Skin epidermis (tissue), 12 donors: ENCODE measurements at regions not wholly inside any gene's neighbourhood (a gene's known extent, or its start where the extent isn't known, plus 50 kb on each side); places are given as distances from the start of the nearest gene placed in this dataset.

ENCODE experiments used
- H3K27ac ChIP-seq, 21 experiments: fragments of 200-600 bp; sonication (generic) in 11 of 21; one replicate each; pipeline ENCODE4 v1.5.0; 2020; ENCODE audit warnings: mild to moderate bottlenecking in 3 of 21, inconsistent platforms in 2 of 21, moderate library complexity in 2 of 21
- H3K4me3 ChIP-seq, 7 experiments: fragments of 200-600 bp; sonication (generic) in 2 of 7; one replicate each; pipeline ENCODE4 v1.5.0; 2020; ENCODE audit warnings: inconsistent platforms in 2 of 7, mild to moderate bottlenecking in 2 of 7, moderate library complexity in 1 of 7

DNA sequence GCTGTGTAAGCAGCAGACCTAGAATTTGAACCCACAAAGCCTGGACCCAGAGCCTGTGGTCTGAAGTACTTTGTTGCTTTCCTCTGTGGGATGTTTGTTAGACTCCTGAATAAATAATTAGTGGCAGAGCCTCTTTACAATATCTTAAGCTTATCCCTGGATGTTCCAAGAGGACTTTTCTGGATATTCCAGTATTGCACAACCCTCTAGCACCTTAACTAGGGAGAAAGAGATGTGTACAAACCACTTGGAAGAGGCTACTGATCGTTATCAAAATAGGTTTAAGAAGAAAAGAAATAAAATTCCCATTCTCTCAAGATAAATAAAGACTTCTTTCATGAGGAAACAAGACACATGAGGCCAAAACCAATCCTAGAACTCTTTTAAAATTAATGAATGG, 632.4 kb downstream of the CDH11 start:
- no peak overlapping the region for H3K27ac ChIP-seq
- H3K4me3 ChIP-seq = no peak overlapping the region

DNA sequence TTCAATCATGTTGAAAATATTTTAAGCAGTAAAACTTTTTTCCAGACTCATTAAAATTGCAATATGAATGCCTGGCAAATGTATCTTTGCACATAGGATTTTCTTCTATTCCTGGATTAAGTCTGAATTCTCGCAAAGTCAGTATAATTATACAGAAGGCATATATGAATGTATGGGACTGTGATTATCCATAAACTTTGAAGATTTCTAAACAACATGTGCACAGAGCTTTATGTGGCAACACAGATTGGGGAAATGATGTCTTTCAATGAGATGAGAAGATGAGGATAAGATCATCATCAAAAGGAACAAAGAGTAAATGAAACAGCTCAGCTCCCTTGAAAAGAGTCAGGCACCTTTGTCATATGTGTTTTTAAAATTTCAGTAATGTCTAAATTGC, 635.3 kb downstream of the CDH11 start:
- Histone ChIP-seq H3K27ac (no peak overlapping the region), H3K4me3 (no peak overlapping the region)

DNA sequence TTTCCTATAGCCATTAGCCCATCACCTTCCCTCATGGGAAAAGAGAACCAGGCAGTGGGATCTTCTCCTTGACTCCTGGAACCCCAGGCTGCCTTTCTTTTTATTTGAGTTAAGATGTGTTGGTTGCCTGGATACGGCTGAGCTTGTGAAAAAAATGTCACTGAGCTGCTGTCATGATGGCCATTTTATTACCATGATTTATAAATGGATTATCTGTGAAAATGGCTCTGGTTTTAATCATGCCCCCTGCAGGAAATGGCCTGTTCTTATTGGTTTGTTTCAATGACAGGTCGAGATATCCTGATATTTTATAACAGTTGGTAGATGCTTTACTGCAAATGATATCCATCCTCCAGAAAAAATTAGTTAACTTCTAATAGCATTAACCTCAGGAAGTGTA, 640.4 kb downstream of the CDH11 start:
- no peak overlapping the region for H3K4me3 ChIP-seq
- H3K27ac ChIP-seq = no peak overlapping the region

DNA sequence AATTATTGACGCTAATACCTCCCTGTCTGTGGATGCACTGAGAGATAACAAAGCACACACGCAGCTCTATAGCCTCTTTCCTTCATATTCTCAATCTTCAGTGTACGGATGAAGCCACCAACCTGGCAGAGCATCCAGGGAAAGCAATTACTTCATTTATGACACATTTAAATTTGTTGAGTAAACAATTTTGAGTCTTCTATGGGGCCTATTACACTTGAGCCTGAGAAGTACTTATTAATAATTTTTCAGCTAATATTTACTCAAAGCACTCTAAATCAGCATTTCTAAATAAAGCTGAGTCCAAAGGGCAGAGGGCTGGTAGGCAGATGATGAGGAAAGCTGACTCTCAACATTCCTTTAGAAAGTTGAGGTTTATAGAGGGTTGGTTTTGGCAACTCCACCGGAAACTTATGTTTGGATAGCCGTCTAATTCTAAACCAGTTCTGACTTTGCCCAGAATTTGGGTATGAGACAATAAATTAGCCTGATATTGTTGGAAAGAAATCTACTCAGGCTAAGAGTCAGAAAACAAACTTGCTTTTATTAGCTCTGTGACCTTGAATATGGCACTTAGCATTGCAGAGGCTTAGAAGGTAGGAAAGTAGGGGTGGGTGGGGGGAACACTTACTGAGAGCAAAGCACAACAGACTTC, 643.5 kb downstream of the CDH11 start:
- H3K27ac ChIP-seq = peak overlapping the region in 1 of 21 experiments; percentile 20
- H3K4me3 ChIP-seq = no peak overlapping the region

DNA sequence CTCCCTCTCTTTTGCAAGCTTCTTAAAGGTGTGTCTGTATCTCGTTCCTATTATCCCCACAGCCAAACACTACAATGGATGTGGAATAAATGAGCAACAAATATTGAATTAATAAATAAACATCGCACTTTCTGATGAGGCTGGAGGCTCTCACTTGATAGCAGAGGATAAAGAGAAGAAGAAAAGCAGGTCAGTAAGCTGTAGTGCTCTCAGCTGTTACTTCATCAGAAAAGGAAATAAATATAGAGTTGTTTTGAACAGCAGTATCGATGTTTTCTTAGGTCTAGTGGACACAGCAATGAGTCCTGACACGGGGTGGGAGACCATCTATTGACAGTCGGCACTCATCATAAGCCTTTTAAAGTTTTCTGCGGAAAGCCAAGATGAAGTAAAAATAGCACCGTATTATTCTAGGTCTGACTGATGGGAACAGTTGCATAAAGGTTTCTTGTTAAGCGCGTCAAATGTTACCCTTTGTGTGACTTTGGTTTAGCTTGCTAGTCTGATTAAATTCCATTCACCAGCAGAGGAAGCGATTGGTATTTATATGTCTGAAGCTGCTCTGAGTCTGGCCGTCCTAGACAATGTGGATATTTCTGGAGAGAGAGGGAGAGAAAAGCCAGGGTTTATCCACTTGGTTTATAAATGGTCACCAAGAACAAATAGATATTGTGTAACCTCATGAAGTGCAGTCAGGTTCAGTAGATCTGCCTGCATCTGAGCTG, 646.1 kb downstream of the CDH11 start:
- no peak overlapping the region for H3K27ac ChIP-seq

GRCh38 chr16:64470916-64471315, 650.9 kb downstream of the CDH11 start:
- H3K27ac ChIP-seq = no peak overlapping the region
- no peak overlapping the region for H3K4me3 ChIP-seq

More for the DNA sequence above, 646.1 kb downstream of the CDH11 start:
- H3K4me3 ChIP-seq = no peak overlapping the region

- Histone ChIP-seq H3K4me3 (no peak overlapping the region), H3K27ac (no peak overlapping the region)
Observed at GRCh38 chr16:64469906-64470702, 651.8 kb downstream of the CDH11 start.

DNA sequence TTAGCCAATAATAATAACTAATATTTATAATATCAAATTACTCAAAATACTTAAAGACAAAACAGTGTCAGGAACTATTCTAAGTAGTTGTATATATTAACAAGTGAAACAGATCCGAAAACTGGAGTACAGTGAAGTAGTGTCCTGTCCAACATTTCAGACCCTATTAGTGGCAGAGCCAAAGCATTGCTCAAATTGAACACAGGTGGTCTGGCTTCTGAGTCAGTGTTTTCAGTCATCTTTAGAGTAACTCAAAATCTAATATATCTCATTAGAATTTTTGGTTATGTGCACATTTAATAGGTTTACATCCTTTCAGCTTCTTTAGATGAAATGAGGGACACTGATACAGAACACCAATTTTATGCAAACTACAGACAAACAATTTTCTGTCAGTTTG, 652.5 kb downstream of the CDH11 start:
- no peak overlapping the region for H3K4me3 ChIP-seq
- H3K27ac ChIP-seq = no peak overlapping the region

GRCh38 chr16:64468515-64469090, 653.3 kb downstream of the CDH11 start:
- no peak overlapping the region for H3K4me3 ChIP-seq
- H3K27ac ChIP-seq = no peak overlapping the region

GRCh38 chr16:64459821-64460220, 662.0 kb downstream of the CDH11 start:
- no peak overlapping the region for H3K4me3 ChIP-seq
- no peak overlapping the region for H3K27ac ChIP-seq

- H3K27ac ChIP-seq = no peak overlapping the region
- H3K4me3 ChIP-seq = no peak overlapping the region
Observed at GRCh38 chr16:64459402-64459801, 662.5 kb downstream of the CDH11 start.

DNA sequence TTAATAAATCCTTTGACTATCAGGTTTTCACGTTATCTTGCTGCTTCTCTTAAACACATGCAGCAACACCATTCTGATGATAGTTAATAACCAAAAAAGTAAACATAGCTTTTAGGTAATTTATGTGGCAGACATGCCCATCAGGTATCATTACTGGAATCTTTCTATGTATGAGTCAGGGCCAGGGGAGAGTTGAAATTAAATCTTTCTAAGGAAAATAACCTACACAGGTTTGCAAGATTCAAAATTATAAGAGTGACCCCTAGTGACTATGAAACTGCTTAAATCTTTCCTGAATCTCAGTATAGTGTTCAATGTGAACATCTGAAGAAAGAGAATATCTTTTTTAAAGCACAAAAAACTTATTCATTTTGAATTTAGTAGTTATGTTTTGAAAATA, 666.6 kb downstream of the CDH11 start:
- Histone ChIP-seq H3K4me3 (no peak overlapping the region), H3K27ac (no peak overlapping the region)

DNA sequence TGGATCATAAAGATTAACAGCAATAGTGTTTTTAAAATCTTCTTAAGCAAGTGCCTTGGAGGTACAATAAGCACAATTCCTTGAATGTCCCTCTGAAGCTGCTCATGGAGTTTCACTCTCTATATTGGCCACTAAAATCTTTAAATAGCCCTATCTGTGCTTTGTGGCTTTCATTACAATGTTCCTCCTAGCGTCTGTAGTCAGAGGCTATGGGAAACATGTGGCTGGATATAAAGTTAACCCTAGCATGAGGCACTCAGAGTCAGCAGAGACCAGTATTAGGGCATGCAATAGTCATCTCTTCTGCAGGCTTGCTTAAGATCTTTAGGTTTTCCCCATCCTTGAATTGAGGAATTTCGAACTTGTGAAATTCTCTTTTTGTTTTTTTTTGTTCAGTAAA, 668.2 kb downstream of the CDH11 start:
- H3K4me3 ChIP-seq = no peak overlapping the region
- no peak overlapping the region for H3K27ac ChIP-seq

GRCh38 chr16:64452446-64452845, 669.4 kb downstream of the CDH11 start:
- H3K4me3 ChIP-seq = no peak overlapping the region

GRCh38 chr16:64450177-64450576, 671.7 kb downstream of the CDH11 start:
- H3K27ac ChIP-seq = peak overlapping the region in 3 of 21 experiments; percentile 47 to 54 (median 51)
- H3K4me3 ChIP-seq = no peak overlapping the region

More at GRCh38 chr16:64452446-64452845, 669.4 kb downstream of the CDH11 start:
- no peak overlapping the region for H3K27ac ChIP-seq

DNA sequence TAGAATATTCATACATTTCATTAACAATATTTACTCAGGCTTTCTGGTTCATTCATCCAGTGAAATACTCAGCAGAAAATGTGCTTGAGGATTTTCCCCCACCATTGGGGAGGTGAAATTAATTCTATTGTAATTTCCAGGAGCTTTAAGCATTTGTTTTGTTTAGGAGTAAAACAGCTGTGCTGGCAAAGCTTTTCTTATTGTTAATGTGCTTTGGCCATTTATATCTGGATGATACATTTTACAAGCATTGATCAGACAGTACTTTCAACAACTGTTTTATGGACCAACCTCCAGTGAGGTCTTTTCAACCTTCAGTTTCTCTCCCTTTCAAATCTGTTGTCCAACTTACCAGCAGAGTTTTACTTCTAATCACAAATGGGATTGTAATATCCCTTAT, 672.4 kb downstream of the CDH11 start:
- Histone ChIP-seq H3K4me3 (no peak overlapping the region), H3K27ac (peak overlapping the region in 2 of 21 experiments; percentile 23 to 51)

DNA sequence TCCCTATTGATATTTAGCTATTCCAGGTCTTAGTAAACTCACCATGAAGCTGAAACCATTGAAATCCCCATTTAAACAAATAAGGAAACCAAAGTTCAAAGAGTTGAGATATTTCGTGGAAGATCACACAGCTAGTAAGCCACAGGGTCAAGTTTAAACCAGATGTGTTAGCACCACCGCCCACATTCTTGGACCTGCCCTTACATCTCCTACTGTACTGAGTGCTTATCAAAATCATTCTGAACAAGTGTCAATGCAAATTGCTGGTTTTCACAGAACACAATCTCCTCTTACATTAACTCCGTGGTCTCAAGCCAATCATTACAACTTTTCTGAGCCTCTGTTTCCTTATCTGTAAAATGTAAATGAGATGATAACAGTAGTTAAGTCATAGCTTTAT, 676.2 kb downstream of the CDH11 start:
- Histone ChIP-seq H3K4me3 (no peak overlapping the region), H3K27ac (no peak overlapping the region)

DNA sequence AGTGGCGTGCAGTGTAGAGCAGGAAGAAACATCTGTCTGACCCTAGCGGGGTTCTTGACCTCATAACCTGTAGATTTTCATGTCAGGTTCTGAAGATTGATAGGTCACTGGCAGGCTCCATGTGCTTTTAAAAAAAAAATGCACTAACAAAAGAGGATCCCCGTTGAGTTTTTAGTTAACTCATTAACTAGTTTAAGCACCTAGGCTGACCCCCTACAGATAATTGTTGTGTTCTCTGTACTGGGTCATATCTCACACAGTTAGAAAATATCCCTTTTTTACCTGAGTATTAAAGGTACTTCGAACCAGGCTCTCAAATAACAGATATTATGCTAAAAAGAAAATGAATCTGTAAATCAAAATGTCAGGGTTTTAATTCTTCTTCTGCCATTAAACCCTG, 676.6 kb downstream of the CDH11 start:
- H3K4me3 ChIP-seq = no peak overlapping the region
- H3K27ac ChIP-seq = no peak overlapping the region

DNA sequence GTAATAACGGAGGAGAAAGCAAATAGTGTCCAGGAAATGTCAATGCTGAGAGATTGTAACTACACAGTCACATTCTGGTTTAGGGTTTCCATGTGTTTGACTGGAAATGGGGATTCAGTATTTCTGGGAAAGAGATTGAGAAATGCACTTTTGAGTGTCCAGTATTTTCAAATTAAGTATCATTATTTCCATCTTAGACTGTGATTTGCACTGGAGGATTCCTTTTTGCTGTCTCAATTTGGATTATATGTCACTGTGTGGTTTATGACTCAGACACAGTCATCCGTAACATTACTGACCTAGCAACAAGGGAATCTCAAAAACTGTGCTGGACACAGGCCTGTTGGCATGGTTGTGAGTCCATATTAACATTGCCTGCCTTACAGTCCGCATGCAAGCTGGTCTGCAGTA, 681.4 kb downstream of the CDH11 start:
- Histone ChIP-seq H3K4me3 (no peak overlapping the region), H3K27ac (peak overlapping the region in 7 of 21 experiments; percentile 21 to 79 (median 65))

DNA sequence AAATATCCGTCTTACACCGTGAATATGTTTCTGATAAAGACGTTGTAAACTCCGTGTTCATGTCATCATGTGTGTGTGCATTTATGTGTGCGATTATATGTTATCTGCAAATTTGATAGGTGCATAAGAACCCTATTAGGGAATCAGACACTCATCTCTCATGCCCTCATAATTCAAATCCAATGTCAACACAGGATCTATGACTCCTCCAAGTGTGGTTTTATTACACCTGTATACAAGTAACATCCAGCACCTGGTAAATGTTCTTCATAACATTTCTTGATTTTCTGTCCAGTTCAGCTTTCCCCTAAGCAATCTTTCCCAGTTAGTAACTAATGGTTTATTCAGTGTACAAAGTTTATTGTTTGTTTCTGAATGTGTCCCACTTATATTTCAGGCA, 681.9 kb downstream of the CDH11 start:
- Histone ChIP-seq H3K4me3 (no peak overlapping the region), H3K27ac (peak overlapping the region in 12 of 21 experiments; percentile 15 to 79 (median 50))
